ENCODE measurements at regions not wholly inside any gene's neighbourhood (a gene's known extent, or its start where the extent isn't known, plus 50 kb on each side); places are given as distances from the start of the nearest gene placed in this dataset.
"Not testable (repeated sequence)": the region's sequence is repeated elsewhere in the genome, so short reads cannot be mapped to it uniquely, and the experiment has no call there.

DNA sequence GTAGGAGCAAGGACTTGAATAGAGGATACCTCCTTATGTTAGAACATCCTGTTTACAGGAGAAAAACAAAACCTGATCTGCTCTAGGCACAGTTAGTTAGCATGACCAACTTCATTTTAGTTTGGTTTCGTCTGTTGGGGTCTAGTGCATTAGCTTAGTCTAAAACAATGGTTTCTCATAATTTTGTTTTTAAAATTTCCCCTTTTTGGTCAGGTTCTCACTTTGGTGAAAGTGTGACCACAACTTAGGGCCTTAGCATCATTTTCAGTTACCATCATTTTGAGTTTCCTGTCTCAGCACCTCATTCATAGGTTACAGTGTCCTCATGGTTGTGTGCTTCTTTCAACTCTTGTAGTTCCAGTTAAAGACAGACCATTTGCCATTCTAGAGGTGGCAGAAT is 1277.0 kb upstream of the SLC39A10 start:
- Mint-ChIP-seq H3K9me3 (peaks cover 0 to 13% (median 5%) of the 10 kb centered on the region in 7 donors), H3K4me1 (no peaks in the 10 kb centered on the region), H3K27me3 (ENCODE audit: low read depth in 3 of 3) (no peaks in the 10 kb centered on the region), H3K36me3 (no peaks in the 10 kb centered on the region), H3K4me3 (no peak overlapping the region), H3K27ac (no peak overlapping the region)
- TF ChIP-seq, protein P1, sequence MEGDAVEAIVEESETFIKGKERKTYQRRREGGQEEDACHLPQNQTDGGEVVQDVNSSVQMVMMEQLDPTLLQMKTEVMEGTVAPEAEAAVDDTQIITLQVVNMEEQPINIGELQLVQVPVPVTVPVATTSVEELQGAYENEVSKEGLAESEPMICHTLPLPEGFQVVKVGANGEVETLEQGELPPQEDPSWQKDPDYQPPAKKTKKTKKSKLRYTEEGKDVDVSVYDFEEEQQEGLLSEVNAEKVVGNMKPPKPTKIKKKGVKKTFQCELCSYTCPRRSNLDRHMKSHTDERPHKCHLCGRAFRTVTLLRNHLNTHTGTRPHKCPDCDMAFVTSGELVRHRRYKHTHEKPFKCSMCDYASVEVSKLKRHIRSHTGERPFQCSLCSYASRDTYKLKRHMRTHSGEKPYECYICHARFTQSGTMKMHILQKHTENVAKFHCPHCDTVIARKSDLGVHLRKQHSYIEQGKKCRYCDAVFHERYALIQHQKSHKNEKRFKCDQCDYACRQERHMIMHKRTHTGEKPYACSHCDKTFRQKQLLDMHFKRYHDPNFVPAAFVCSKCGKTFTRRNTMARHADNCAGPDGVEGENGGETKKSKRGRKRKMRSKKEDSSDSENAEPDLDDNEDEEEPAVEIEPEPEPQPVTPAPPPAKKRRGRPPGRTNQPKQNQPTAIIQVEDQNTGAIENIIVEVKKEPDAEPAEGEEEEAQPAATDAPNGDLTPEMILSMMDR (IDR thresholded peaks at IDR 0.05): no peak
- DNase-seq: no peak
- no peaks in the 10 kb centered on the region for H4K20me1 ChIP-seq (ENCODE audit: insufficient read depth, low read length)
- no peaks in the 10 kb centered on the region for H3K79me2 ChIP-seq (ENCODE audit: insufficient read depth, low read length)
- WGBS (ENCODE audit: insufficient coverage): no CpG with 5 or more reads among the region's 1 CpG
- H3K9ac ChIP-seq (ENCODE audit: insufficient read depth, low read length, poor library complexity, severe bottlenecking): no peak overlapping the region
- no peaks in the 10 kb centered on the region for H3K4me1 ChIP-seq (ENCODE audit: control insufficient read depth in 1 of 2, insufficient read depth in 2 of 2, low read length in 2 of 2)
- no peaks in the 10 kb centered on the region for H3K36me3 ChIP-seq (replicated peaks in 1 of 2; ENCODE audit: control insufficient read depth in 1 of 2, insufficient read depth in 2 of 2, low read length in 2 of 2)
- H3K27me3 ChIP-seq (ENCODE audit: control insufficient read depth in 2 of 2, insufficient read depth in 2 of 2, low read length in 2 of 2): no peaks in the 10 kb centered on the region
- intact Hi-C loops (cut with micrococcal nuclease): no loop called here
- H3K4me2 ChIP-seq (replicated peaks; ENCODE audit: extremely low read depth, low read length, poor library complexity, severe bottlenecking): no peak overlapping the region
- H3K27ac ChIP-seq (ENCODE audit: low read depth in 1 of 2, low read length in 2 of 2): no peak overlapping the region
- no peak overlapping the region for H3K4me3 ChIP-seq (replicated peaks in 1 of 3; ENCODE audit: low read depth in 2 of 3, low read length in 3 of 3)
- H3K9me3 ChIP-seq (replicated peaks in 1 of 2; ENCODE audit: control insufficient read depth in 1 of 2, insufficient read depth in 1 of 2, low read length in 2 of 2): peaks cover 0 to 28% of the 10 kb centered on the region in 2 donors
- H2AFZ ChIP-seq (ENCODE audit: insufficient read depth, low read depth, low read length, poor library complexity, severe bottlenecking): no peak overlapping the region

DNA sequence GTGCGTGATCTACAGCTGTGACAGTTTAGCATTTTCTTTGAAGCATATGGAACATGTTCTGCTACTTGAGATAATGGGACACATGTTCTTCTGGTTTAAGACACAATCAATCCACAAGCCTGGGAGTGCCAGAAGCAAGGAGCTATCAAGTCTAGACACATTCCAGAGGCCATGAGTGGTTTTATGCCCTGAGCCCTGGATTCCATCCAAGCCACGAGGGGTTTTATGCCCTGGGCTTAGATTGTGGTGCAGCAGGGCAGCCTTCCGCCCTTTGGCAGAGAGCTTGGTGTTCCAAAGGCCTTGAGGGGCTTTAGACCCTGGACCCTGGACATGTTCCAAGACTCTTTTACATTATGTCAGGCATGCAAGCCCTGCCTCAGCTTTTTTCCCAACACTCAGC is 1289.6 kb upstream of the SLC39A10 start:
- H3K4me1 Mint-ChIP-seq; H4K20me1 ChIP-seq (ENCODE audit: insufficient read depth, low read length); H3K27me3 ChIP-seq (ENCODE audit: control insufficient read depth in 2 of 2, insufficient read depth in 2 of 2, low read length in 2 of 2); H3K9ac ChIP-seq (ENCODE audit: insufficient read depth, low read length, poor library complexity, severe bottlenecking); H3K79me2 ChIP-seq (ENCODE audit: insufficient read depth, low read length); H3K4me3 Mint-ChIP-seq; H3K4me3 ChIP-seq (replicated peaks in 1 of 3; ENCODE audit: low read depth in 2 of 3, low read length in 3 of 3); intact Hi-C loops (cut with micrococcal nuclease); H3K27ac Mint-ChIP-seq; DNase-seq; H3K9me3 Mint-ChIP-seq; H3K4me2 ChIP-seq (replicated peaks; ENCODE audit: extremely low read depth, low read length, poor library complexity, severe bottlenecking); H3K27ac ChIP-seq (ENCODE audit: low read depth in 1 of 2, low read length in 2 of 2); H3K9me3 ChIP-seq (replicated peaks in 1 of 2; ENCODE audit: control insufficient read depth in 1 of 2, insufficient read depth in 1 of 2, low read length in 2 of 2); H2AFZ ChIP-seq (ENCODE audit: insufficient read depth, low read depth, low read length, poor library complexity, severe bottlenecking); H3K36me3 ChIP-seq (replicated peaks in 1 of 2; ENCODE audit: control insufficient read depth in 1 of 2, insufficient read depth in 2 of 2, low read length in 2 of 2); H3K36me3 Mint-ChIP-seq; H3K27me3 Mint-ChIP-seq (ENCODE audit: low read depth in 3 of 3); H3K4me1 ChIP-seq (ENCODE audit: control insufficient read depth in 1 of 2, insufficient read depth in 2 of 2, low read length in 2 of 2): not testable (repeated sequence)
- 81% methylated on average over 3 of the region's 3 CpGs for WGBS (ENCODE audit: insufficient coverage)

Measured in CD14-positive monocyte (primary cell).